GM19463 (cell line): ENCODE measurements at regions not wholly inside any gene's neighbourhood (a gene's known extent, or its start where the extent isn't known, plus 50 kb on each side); places are given as distances from the start of the nearest gene placed in this dataset.

Experiments
- ATAC-seq: cut with Tn5 transposase; IDR thresholded peaks from one replicate; pipeline ENCODE4 v1.9.1; 2021; ENCODE audit warnings: mild to moderate bottlenecking, moderate library complexity; ENCODE audit not compliant: unreplicated experiment

DNA sequence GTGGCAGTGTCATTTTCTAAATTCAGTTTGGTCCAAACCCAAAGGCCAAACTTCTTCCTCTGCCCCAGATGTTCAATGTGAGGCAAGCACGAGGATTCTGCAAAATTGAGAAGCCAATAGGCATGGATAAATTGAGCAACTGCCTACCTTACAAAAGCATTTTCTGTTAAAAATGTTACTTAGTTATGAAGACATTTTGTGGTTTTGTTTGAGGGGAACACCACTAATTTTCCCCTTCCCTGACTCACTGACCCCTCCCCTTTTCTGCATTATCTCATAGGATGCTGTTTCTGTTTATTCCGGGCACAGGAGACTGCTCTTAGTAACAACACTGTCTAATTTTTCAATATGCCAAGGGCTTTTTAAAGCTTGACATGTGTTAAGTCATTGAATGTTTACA, 462.8 kb downstream of the INSC start:
- ATAC-seq, result no peak

DNA sequence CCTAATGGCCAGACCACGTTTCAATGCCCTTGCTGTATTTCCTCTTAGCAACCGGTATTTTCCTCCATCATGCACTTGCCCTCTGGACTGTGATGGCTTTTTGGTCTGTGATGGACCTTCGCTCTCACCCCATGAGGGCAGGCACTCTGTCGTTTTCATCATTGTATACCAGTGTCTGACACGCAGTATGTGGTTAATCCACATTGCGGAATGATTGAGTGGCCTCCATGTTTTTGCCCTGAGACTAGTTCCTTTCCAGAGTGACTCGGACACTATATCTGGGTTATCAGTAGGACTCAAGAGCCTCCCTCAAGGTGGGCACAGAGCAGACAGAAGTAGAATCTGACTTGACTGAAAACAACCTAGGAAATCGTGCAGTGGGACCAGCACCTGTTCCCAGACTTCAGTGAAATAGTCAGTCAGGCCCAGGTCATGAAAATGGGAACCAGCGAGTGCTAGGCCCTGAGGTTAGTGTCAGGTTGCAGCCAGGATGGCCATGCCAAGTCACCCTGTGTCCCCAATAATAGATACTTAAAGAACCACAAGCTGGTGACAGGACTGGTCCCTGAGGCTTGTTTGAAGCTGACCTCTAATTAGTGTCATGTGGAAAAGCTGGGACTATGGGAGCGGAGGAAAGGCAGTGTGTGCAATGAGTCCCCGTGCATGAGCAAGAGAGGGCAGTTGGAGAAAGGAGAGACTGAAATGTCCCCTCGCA, 464.7 kb downstream of the INSC start:
- ATAC-seq, result no peak

DNA sequence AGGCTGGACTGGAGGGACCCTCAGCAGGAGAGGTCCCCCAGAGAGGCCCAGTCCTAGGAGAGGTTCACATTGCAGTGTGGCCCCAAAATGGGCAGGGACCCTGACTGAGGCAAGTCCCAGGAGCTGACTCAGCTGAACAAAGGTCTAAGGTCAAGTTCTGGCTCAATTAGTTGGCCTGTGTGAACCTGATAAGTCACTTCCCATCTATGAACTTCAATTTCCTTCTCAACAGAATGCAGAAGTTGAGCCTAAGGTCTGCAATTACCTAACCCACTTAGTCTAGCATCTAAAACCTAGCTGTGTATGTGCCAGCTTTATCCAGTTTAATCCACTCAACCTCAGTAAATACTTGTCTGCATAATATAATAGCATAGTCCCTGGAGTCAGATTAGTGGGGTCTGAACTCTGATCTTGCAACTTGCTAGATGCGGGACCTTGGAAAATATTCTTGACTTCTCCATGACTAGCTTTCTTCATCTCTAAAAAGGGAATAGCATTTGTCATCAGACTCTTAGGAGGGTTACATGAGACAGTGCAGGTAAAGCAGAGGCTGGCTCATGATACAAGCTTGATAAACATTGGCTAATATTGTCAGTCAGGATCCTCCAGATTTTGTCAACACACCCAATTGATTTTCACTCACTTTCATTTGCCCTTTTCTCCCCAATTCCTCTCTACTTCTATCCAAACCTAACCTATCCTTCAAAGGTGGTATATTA, 465.5 kb downstream of the INSC start:
- ATAC-seq, result no peak

DNA sequence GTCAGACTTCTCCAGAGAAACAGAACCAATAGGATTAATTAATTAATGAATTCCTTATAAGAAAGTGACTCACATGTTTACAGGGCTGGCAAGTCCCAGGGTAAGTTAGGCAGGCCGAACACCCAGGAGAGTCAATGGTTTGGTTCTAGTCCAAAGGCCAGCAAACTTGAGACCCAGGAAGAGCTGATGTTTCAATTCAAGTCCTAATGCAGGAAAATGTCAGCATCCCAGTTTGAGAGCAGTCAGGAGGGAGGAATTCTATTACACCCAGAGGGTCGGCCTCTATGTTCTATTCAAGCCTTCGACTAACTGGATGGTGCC, 466.0 kb downstream of the INSC start:
- ATAC-seq, result no peak

DNA sequence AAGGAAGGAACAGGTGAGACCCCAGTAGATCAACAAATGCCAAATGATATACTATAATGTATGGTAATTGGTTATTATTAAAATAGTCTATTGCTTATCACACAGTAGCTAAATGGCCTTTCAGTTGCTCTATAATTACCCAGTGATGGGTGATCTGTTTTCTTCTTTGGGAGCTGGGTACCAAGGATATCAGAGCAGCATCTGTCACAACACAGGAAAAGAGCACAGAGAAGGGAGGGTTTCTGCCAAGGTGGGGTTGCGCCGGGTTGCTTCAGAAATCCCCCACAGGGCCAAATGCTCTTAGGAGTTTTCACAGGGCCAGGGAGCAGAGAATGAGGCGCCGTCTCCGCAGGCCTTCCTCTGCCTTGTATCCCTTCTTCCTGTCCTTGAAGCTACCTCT, 469.4 kb downstream of the INSC start:
- ATAC-seq, result no peak

DNA sequence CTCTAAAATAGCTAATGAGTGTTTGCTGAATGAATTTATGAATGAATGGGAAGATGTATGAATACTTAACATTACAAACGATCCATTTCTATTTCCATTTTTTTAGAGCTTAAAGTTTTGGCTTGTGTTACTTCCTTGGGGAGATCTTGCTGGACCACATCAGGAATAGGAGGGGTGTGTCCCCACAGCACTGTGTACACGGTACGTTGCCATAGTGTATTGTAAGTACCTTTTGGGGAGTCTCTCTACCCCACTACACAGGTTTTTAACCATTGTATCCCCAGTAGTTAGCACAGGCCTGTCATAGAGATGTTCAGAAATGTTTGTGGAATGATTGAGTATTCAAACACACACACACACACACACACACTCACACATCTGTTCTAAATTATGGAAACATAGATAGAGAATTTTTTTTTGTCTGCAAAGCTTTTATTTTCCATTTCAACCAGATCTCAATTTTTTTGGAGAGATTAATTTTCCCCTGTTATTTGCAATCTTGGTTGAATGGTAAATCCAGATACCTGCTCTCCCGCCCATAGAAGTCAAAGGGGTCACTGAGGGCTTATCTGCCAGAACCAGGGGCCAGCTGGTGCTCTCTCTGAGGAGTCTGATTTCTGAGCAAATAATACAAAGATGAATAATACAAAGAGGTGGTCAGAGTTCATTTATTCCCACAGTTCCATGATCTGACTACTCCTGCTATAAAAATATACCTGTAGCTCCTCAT, 471.0 kb downstream of the INSC start:
- ATAC-seq, result no peak

DNA sequence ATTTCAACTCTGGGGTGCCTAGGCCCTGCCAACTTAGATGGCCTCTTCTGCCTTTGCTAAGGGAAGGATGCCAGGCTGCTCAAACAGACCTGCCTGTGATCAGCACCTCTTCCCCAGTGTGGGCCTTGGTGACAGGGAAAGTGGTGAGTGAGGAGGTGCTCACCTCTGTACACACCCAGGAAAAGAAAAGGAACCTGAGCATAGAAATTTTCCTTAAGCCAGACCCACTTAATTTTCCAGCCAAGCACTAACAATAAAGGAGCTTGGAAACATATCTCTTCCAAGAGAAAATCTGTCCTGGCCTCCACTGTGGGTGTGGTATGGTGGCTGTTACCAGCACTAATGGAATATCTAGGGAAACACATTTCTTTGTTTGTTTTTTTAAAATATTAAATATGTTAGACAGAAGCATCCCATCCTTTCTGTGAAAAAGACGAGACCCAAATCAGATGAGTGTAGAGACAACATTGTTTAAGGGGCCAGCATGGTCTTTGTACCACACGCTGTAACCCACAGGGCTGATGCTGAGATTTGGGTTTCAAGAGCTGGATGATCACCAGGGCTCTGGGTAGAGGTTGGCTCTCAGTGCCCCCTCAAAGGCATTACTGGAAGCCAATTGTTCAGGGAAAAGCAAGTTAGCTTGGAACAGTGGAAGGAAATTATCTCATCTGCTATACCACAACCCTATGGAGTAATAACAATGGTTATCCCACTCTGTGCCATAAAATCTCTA, 472.2 kb downstream of the INSC start:
- no peak for ATAC-seq

DNA sequence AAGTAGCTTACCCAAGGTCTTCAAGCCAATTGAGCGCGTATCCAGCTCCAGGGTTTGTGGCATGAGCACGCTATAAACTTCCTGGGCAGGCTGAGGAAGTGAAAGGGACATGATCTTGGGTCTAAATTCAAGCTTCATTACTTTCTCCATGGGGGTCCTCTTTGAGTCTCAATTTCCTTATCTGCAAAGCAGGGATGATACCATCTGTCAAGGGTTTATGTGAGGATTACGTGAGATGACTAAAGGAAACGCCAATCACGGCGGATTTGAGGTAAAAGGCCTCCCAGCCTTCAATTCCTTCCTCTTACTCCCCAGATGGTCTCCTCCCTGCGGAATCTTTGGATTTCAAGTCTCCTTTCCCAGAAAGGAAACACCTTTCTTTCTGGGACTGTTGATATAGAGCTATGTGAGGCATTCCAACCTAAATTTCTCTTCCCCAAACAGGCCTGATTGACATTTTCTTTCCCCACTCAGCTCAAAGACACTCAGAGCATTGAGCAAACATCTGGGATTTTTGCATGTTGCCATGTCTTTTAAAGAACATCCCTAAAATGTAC, 474.4 kb downstream of the INSC start:
- no peak for ATAC-seq

DNA sequence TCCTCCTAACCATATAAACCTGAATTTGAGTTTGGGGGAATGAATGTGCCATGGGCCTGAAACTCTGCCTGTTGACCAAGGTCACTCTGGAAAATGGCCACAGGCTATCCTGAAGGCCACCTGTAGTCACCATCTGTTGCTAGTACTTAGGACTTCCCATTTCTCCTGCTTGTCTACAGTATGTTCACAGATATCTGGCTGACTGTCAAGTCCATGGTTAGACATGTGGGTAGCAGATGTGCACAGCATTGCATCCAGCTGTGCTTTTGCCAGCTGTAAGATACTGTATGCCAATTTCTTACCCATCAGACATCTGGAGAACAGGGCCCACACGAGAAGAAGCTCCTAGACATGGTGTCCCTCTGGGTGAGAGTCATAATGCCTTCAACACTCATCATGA, 475.4 kb downstream of the INSC start:
- ATAC-seq, result no peak

DNA sequence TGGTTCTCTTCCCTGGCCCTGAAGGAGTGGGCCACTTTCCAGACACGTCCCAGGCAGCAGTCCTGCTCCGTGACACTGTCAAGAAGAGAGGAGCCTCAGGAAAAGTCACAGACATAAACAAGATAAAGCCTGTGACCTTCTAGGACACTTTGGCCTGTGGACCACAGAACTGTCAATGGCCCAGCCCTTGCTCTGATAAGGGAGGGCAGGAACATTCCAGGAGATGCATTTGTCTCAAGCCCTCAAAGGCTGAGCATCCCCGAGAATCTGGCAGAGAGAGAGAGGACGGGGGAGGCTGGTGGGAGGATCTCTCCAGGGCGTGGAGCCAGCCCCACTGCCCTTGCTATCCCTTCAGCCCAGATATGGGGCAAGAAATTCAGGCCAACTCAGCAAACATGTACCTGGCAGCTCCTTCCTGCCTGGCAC, 476.4 kb downstream of the INSC start:
- ATAC-seq, result no peak

DNA sequence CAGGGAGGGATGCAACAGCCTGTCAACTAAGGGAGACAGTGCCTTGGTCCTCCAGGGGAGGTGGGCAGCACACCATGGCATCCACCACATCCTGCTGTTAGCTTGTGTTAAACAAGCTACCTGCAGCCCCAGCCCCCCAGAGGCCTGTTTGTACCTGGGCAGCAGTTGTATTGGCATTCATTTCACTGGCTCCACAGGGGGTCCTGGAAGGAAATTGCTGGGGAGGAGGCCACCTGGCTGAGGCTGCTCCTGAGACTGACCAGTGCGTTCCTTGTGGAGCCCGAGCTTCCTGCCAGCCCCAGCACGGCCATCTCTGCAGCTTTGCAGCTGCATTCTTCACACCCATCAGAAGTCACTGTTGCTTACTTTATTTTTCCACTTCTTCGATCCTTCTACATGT, 479.9 kb downstream of the INSC start:
- no peak for ATAC-seq

DNA sequence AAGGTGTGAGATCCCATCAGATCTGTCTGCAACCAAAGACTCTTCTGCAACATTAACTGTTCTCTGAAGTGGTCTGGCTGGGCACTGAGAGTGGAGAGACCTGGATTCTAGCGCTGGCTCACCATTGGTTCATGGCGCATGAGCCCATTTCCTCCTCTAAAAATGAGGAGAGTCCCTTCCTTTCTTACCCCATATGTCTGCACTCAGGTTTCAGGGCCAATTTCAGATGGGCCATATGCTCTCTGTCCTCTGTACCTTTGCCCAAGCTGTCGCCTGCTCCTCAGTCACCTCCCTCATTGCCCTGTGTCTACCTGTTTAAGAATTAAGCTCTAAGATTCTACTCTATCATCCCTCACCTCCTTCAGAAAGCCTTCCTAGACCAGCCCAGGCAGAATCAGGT, 484.7 kb downstream of the INSC start:
- ATAC-seq, result no peak

DNA sequence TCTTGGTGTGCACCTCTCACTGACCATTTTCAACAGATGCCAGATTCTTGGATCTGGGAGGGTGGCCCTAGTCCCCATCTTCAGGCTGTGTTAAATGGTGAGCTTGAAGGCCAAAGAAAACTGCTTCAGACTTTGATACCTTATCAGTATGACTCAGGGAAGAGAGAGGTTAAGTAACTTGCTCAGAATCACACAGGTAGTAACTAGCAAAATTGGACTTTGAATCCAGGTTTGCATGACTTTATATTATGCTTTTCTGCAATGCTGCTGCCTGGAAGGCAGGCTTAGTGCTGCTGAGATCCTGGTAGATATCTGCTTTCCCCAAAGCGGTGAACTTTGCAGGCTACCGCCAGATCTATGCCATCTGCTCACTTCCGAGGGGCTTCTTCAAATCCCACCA, 487.3 kb downstream of the INSC start:
- ATAC-seq, result no peak

DNA sequence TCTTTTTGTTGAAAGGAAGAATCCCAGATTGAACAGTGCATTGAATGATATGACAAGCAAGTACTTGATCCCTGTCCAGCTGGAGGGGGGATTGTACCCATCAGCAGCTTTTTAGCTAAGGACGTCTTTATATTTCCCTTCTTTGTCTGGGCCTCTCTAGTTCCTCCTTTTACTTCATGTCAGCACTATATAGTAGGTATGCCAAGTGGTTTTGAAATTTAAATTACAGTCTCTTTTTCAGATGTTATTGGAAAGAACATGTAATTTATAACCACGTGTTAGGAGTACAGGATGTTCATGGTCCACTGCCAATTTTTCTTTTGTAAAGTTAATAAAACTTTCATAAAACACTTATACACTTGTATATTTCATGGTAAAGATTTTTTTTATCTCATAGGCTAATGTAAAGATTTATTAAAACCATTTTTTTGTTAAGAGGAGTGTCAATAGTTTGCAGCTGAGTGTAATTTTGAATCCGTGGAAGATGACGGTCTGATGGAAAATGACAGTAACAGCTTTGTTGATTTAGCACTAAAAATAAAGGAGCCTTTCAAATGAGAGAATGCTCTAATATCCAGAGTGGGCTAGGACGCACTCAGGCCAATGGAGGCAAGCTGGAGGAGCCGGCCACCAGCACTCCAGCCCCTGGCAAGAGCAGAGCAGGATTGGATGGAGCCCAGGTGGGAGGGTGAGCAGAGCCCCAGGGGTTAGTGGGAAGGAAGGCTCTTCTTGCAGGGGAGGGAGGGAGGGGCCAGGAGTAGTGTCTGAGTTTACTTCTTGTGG, 488.3 kb downstream of the INSC start:
- ATAC-seq, result no peak

DNA sequence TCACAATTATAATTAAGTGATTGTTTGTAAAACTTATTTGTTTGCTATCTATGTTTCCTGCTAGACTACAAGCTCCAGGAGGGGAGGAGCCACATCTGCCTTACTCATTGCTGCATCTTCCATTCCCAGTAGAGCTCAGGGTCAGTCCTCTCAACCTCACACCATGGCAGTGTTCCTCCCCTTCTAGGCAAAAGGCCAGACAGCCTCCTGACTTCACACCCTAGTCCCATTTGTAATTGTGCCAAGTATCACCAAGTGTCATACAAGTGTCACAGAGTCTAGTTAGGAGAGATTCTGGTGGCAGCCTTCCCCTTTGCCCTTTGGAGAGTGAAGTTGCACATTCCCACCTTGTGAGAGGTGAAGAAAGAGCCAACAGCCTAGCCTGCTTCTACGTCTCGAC, 490.4 kb downstream of the INSC start:
- no peak for ATAC-seq

DNA sequence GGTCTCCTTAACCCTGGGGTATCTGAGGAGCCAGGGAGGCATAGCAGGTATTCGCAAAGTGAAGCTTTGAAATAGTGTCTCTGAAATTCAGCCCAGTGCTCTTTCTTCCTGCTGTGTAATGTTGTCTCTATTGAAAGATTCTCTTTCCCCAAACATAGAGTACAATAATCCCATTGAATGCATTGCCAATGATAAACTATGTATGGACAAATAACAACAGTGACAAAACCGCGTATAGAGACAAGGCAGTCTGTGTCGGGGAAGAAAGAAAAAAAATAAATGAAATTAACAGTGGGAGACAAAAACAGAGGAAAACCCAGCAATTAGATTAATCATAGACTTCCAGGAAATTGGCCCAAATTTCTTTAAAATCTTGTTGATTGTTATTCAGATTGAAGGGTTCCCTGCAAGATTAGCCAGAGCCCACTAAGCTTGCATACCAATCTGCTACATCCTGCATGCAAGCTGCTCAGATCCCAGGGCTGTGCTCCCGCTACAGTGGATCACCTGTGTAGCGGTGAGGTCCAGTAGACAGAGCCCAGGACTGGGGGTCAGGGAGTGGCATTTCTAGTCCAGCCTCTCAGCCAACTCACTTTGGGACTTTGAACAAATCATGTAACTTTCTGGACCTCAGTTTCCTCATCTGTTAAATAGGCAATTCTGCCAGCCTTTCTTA, 492.8 kb downstream of the INSC start:
- ATAC-seq, result no peak

DNA sequence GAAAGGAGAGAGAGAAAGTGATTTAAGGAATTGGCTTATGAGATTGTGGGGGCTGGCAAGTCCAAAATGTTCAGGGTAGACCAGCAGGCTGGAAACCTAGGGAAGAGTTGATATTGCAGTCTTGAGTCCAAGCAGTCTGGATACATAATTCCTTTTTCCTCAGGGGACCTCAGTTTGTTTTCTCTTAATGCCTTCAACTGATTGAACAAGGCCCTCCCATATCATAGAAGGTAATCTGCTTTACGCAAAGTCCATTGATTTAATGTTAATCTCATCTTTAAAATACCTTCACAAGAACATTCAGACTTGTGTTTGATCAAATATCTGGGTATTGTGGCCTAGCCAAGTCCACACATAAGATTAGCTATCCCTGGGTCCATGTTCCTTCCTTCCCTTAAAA, 494.7 kb downstream of the INSC start:
- no peak for ATAC-seq

DNA sequence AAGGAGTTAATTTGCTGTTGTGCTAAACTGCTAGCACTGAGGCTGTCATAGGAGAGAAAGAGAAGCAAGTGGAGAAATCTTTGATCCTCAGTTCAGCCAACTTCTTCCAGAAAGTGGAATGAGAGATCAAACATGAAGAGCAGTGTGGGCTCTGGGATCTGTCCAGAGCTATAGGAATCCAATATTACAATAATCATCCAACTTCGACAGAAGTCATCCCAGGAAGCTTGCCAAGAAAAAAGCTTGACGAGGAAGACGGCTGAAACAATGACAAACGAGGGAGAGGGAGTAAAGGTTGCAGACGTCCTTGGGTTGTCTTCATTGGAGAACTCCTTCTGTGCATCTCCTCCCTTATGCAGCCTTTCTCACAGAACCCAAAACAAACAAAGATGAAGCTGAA, 496.2 kb downstream of the INSC start:
- ATAC-seq, result no peak

DNA sequence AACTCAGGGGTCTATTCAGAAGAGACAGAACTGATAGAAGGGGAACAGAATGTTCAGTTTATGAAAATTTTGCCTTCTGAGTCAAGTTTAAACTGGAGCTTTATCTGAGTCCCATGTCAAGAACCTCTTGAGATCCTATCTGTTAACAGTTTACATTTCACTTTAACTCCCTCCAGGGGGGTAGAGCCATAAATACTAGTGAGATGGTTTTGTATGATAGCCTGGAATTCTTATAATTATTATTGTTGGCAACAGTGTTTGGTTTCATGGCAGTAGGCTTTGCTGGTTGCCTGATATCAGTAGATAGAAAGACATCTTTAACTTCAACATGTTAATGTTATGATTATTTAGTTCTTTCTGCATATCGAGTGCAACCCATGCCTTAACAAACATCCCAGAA, 498.5 kb downstream of the INSC start:
- ATAC-seq, result no peak

DNA sequence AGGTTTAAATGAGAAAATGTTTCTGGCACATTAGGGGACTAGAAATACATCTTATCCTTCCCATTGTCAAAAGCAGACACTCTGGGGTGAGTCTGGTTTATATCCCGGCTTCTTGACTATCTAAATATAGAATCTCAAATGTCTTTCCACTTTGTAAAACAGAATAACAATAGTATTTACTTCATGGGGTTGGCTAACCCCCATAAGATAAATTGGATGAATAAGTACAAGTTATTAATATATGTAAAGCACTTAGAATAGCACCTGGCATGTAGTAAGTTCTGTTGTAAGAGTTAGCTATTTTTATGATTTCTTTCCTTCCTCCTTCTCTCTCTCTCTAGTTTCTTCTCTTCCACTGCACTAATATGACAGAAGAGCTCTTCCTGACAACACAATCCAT, 499.1 kb downstream of the INSC start:
- ATAC-seq, result no peak
